NCI-H1930 (cell line): ENCODE measurements at regions not wholly inside any gene's neighbourhood (a gene's known extent, or its start where the extent isn't known, plus 50 kb on each side); places are given as distances from the start of the nearest gene placed in this dataset.
"Not testable (repeated sequence)": the region's sequence is repeated elsewhere in the genome, so short reads cannot be mapped to it uniquely, and the experiment has no call there.

ENCODE experiments used
- DNase-seq, 2 experiments: peaks; one replicate each; lab custom pipeline; 2025; lab: John Stamatoyannopoulos, UW

DNA sequence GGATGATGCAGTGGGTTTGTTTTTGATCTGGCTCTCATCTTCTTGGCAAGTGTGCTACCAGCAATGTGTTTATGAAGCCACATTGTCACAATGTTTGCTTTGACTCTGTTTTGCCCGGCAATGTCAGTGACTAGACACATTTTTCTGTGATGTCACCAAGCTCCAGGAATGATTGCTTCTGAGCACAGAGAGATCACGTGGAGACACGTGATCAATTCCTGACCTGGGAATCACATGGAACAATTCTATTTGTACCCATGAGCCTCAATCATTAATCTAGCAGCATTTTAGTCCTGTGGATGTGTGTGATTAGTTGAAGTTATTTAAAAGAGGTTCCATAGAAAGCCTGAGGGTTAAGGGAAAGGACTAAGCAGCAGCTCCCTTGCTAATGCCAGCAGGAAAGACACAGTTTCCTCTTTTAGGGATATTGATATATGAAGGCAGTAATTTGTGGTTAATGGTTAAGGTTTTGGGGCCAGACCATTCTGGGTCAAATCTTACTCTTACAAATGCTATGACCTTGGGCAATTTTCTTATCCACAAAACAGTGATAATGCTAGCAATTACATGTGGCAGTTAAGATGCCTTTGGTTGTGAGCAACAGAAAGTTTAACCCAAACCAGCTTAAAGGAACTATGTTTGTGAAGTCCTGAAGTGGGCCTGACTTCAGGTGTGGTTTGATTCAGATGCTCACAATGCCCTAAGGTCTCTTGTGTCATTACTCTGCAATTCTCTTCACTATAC, 59.0 kb downstream of the FASLG start:
- DNase-seq = no peak

DNA sequence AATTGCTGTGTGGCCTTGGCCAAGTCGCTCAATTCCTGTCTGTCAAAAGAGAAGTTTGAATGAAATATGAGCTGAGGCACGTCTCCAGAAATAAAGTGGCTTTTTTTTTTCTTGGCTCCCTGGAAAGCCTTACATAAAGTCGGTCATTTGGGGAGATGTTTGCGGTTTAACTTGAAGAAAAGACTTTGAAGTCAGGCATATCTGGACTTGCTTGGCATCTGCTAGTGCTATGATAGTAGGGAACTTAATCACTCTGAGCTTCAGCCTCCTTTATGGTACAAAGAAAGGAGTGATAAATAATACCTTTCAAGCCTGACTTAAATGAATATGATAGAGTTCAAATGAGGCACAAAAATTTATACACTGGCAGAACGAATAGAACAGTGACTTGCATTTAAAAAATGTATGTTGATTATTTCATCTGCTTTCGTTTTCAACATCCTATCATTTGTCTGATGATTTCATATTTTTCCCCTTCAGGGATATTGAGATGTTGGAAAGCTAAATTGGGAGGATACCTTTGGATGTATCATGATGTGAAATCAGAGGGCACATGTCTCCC, 60.2 kb downstream of the FASLG start:
- no peak for DNase-seq

DNA sequence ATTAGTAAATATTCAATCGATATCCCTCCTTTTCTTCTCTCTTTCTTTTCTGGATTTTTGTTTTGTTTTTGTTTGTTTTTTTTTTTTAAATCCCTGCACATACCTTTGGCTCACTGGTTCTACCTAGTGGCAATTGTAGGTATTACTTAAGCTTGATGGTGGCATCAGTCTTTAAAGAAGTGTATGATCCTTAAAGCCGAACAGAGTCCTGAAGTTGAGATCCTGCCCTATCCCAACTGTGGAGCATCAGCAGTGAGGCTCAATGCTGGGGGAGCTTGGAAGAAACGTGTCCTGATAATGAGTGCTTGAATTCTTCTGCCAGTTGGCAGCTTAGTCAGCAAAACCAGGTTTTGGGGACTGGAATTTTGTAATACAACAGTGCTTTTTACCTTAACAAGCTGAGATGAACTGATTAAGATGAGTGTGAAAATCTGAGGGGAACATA, 60.8 kb downstream of the FASLG start:
- DNase-seq = no peak

DNA sequence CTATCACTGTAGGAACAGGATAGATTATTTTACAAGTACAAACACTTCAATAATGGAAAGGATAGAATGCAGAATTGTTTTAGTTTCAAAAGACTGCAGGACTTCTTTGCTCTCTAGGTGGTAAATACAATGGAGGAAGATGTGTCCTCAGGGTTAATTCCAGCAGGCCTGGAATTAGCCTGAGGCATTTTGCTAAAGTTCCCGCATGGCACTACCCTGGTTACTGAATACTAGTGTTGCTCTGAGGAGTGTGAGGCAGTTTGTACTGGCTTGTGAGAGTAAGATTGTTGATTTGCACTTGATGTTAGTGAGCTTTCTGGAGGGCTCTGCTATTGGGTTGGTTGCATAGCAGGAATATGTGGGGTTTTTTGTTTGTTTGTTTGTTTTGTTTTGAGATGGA, 61.4 kb downstream of the FASLG start:
- DNase-seq = no peak

DNA sequence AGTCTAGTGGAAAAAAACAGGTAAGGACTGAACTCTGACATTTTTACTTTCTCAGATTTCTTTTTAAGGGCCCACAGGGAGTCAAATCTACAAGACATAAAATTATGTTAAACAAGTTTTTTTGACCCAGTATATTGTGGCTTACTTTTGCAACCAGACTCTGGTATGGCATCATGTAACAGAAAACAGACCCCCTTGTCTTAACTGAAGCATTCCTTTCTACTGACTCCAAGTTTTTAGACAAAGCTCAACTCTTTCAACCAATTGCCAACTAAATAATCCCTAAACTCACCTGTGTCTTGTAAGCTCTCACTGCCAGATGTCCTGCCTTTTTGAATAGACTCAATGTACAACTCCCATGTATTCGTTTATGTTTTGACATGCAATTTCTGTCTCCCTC, 64.3 kb downstream of the FASLG start:
- no peak for DNase-seq

DNA sequence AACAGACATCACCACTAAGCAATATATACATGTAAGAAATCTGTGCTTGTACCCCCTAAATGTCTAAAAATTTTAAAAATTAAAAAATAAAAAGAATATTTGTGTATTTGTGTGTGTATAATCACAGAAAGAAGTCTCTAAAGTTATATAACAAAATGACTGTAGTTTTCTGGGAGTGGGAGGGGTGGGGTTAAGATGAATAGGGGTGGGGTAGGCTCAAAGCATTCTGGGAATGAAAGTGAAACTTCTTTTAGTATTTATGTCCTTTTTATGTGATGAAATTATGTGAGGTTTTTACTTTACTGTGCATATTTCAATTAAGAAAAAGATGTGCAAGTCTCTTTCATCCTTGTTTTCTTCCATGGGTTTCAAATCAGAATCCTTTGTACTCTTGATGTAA, 65.3 kb downstream of the FASLG start:
- no peak for DNase-seq

DNA sequence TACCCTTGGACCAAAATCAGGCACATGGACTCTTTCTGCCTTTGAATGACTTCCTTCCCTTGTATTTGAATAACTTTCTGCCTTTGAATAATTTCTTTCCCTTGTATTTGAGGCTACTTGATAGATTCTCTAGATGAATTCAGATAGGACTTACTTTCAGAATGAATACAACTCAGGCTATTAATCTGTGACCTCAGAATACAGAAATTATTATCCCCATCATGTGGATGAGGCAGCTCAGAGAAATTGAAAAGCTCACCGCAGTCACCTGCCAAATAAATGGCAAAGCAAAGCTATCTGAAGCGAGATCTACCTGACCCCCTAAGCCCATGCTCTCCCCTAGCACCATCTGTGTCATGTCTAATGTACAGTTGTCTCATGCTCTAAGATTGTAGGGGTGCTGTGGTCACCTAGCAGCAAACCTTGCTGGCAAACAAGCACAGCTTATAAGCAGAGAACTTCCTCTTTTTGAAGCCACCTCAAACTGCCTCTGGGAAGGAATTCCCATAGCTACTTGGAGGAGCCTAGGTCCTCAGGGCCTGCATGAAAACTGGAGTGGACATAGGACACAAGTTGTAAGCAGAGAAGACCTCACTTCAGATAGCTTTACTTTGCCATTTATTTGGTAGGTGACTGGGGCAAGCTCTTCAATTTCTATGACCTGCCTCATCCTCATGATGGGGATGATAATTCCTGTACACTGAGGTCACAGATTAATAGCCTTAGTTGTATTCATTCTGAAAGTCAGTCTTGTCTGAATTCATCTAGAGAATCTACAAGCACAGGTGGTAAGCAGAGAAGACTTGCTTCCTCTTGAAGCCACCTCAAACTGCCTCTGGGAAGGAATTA, 66.1 kb downstream of the FASLG start:
- no peak for DNase-seq

DNA sequence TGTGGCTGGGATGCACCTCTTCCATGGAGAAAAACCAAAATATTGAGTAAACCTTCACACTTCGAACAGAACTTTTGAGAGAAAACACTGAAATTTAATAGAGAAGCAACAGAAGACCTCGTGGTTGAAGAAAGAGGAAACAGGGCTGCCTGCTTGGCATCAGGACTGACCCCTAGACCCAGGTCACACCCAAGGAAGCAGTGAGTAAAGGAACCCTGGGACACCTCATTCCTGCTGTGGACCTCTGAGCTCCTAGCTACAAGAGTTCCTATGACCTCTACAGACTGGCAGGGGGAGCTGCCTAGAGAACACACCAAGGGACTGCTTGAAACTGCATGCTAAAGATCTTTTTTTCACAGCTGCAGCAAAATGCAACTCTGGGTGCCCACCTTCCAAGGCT, 67.8 kb downstream of the FASLG start:
- DNase-seq = no peak

DNA sequence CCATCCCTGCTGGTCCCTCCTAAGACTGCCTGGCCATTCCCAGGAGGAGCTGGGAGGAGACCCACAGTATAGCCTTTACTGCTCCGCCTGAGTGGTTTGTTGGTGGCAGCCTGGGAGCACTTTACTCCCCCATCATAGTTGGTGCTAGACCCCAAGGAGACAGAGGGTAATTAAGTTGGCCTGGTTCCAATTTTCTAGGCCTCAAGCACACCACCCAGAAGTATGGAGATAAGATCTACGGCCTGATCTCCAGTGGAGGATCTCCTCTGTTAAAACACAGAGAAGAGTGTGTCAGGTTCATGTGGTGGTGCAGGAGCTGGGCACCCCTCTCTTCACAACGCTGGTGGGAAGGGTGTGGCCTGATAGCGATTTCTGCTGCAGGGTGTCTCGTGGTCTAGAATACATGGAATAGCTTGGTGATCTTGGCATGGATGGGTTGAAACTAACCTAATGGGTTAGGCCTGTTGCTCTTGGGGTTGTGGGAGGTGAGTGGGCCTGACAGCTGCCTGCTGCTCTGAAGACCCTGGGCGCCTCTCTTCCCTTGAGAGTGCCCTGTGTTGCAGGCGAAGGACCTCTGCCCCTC, 68.5 kb downstream of the FASLG start:
- no peak for DNase-seq

DNA sequence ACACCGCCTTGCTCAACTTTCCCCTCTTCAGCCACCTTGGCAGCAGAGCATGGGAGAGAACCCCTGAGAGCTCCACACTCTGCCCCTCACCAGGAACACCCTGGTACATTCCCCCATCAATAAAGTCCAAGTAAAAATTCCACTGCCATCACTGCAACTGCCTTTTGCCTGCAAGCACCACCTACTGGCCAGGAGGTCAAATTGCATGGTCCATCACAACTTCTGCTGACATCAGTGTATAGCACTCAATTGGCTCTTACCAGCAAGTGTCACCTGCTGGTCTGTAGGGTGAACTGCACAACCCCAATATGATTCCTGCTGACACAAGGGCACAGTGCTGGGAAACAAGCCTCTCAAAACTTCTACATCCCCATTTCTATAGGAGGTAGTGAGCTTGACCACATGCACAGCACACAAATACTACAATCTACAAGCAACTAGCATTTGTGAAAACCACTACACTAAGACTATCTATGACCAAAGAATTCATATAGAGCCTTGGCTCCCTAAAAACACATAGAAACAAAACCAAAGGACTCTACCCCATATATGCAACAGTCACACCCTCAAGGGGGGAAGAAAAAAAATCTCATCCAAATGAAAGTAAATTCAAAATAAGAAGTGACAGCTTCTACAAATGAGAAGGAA, 69.2 kb downstream of the FASLG start:
- no peak for DNase-seq

DNA sequence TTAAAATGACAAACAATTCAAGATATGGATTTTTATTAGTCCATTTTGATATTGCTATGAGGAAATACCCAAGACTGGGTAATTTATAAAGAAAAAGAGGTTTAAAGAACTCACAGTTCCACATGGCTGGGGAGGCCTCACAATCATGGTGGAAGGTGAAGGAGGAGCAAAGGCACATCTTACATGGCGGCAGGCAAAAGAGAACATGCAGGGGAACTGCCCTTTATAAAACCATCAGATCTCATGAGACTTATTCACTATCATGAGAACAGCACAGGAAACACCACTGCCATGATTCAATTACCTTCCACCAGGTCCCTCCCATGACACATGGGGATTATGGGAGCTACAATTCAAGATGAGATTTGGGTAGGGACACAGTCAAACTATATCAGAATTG, 69.8 kb downstream of the FASLG start:
- DNase-seq = not testable (repeated sequence)

DNA sequence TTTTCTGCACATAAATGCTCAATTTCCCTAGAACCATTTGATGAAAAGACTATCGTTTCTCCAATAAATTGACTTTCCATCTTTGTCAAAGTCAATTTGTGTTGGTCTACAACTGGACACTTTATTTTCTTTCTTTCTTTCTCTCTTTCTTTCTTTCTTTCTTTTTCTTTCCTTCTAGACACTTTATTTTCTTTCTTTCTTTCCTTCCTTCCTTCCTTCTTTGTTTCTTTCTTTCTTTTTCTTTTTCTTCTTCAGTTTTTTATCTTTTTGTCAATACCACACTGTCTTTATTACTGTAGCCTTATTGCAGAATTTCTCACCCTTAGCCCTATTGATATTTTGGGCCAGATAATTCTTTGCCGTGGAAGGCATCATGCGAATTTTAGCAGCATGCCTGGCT, 73.5 kb downstream of the FASLG start:
- no peak for DNase-seq

DNA sequence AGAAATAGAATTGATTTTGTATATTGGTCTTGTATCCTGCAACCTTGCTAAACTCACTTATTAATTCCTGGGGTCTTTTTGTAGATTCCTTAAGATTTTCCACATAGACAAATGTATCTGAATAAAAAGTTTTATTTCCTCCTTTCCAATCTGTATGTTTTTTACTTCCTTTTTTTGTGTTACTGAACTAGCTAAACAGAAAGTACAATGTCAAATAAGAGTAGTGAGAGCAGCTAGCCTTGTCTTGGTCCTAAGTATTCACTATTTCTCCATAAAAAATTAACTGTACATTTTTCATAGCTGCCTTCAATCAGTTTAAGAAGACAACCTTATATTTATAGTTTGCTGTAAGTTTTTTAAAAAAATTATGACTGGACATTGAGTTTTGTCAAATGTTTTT, 74.9 kb downstream of the FASLG start:
- no peak for DNase-seq

DNA sequence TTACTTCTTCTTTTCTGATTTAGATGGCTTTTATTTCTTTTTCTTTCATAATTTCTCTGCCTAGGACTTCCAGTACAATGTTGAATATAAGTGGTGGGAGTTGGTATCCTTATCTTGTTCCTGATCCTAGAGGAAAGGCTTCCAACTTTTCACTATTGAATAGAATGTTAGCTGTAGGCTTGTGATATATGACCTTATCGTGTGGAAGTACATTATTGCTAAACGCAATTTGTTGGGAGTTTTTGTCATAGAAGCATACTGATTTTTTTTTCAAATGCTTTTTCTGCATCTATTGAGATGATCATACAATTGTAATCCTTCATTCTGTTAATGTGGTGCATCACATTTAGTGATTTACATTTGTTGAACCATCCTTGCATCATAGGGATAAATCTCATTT, 79.5 kb downstream of the FASLG start:
- DNase-seq = no peak

DNA sequence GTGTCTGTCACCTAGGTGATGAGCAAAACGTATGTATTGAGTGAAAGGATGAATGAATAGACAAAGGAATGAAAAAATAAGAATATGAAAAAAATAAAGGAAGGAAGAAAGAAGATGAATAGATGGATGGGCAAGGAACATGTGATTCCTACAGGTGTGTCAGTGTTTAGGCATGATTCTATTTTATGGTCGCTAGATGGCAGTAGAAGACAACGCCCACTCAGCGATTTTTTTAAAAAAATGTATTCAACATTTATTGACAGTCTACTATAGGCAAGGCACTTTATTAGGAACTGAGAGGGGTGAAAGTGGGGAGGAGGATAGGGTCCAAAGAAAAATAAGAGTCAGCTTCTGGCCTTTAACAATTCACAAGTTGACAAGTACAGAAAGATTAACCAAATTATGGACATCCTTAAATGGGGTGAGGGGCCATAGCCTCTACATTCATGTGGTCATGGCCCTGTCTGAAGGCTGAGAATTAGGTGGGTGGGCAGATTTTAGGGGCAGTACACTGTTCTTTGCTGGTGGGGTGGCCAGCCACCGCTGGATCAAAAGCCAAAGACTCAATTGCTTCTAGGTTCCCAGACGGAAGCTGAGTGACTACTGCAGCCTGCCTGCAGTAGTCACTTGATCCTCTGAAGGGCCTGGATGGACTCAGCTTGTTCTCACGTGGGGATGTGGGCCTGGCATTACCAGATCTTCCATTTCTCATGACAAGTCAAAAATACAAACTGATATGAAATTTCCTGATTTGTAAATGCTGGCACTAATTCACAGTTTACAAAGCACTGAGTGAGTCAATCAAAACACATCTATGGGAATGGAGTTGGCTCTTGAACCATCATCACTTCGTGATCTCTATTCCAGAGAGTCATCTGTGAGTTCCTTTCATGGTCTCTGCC, 83.9 kb downstream of the FASLG start:
- DNase-seq = no peak

DNA sequence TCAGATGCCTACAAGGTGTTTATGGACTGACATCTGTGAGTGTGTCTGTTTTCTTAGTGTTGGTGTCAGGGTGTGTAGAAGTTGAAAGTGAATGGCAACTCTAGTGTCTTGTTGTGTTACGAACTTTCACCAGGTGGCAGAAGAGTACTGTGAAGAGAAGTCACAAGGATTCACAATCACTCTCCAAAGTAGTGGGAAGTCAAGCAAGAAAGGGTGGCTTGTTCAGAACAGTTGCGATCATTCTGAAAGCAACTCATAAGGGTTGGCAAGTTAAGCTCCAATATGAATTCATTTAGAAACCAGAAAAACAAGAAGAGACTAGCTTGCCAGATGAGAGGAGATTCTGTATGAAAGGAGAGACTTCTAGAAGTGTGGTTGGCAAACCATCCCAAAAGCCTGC, 86.1 kb downstream of the FASLG start:
- DNase-seq = peak in 1 of 2 experiments; percentile 19

DNA sequence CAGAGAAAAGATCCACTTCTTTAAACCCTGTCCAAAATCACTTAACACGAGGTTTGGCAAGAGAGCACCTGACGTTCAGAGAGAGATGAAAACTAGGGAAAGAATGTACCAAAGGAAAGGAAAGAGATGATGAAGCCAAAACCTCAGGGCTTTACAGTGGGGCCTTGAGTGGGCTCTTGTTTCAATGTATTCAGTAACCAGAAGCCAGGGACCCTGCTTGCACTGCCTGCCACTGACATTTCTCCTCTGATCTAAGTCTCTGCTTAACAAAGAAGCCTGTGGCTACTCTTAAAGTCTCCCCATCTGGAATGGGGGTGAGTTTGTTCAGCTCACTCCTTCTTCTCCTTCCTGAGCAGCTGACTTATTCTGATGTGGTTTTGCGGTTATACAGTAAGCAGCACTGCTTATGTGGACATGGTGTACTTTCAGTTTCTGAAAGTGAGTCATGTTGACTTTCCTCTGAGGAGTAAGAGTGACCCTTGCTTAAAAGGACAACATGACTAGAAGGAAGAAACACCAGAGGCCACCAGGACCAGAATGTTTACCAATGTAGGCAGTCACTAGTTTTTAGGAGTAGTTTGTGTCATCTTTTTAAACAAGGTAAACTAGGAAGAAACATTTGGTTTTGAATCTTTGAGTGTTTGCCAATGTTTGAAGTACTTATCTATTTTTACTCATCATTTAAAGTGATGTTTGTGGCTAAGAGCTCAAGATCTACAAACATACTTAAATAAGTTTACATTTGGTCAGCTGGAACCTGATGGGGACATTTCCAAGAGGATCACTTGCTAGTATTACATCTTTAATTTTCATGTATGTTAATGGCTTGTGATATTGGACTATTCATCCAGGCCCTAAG, 87.4 kb downstream of the FASLG start:
- DNase-seq = no peak

DNA sequence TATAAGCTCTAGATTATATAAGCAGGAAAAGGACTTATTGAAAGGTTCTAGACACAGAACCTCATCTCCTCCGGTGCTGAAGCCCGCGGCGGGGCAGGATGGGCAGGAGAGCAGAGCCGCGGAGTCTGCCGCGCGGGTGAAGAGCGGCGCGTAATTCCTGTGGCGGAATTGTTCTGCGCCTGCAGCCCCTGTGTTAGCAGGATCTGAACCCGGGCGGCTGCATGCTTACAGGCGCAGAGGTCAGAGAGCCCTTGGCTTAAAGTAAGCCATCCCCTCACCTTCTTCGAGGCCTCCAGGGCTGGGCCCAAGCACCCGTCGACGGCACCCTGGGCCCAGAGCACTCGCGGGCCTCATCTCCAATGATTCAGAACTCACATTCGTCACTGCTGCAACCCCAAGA, 89.3 kb downstream of the FASLG start:
- DNase-seq = no peak

DNA sequence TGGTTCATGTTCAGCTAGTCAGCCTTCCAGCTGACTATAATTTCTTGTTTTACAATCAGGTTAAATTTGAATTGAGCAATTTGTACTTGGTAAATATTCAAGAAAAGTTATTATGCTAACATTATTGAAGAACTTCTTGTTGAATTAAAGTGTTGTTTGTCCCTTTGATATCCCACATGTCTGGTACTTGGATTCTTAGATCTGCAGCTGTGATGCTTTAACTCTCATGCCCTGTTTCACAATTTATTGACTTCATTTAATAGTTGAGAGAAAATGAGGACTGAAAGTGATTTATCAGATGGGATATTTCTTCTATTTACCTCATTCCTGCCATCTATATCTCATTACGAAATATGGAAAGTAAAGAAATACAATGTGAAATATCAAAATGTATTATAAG, 92.8 kb downstream of the FASLG start:
- DNase-seq = no peak

DNA sequence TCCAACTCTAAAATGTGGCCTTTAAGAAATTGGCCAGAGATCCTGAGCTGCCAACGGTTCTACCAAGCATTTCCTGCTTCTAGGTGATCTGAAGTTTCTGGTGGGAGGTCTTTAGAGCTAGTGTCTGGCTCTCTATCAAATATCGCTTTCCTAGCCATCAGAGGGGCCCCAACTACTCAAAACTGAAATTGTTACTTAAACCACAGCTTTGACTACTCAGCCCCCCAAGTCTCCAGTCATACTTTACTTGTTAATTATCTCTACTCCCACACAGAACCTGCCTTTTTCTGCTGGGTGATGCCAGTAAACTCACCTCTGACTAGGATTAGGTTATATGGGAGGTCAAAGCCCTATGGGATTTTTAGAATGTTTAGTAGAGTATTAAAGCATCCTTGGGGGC, 95.1 kb downstream of the FASLG start:
- no peak for DNase-seq
